OCI-LY1 (cell line): ENCODE measurements at regions not wholly inside any gene's neighbourhood (a gene's known extent, or its start where the extent isn't known, plus 50 kb on each side); places are given as distances from the start of the nearest gene placed in this dataset.
"Not testable (repeated sequence)": the region's sequence is repeated elsewhere in the genome, so short reads cannot be mapped to it uniquely, and the experiment has no call there.

Source experiments
- EZH2 ChIP-seq: fragments of 200-600 bp; sonication (generic), shearing (Covaris generic); IDR thresholded peaks from 2 replicates; pipeline ENCODE4 v1.8.0; 2017; ENCODE audit warnings: borderline replicate concordance, mixed run types, mild to moderate bottlenecking, antibody characterized with exemption, low read length, moderate library complexity, mixed read lengths
- TF ChIP-seq, protein P1 (sequence below): fragments of 200-600 bp; sonication (generic), shearing (Covaris generic); IDR thresholded peaks from 2 replicates; pipeline ENCODE4 v1.5.1; 2017; ENCODE audit warnings: mild to moderate bottlenecking, antibody characterized with exemption, low read length, moderate library complexity, mixed read lengths

DNA sequence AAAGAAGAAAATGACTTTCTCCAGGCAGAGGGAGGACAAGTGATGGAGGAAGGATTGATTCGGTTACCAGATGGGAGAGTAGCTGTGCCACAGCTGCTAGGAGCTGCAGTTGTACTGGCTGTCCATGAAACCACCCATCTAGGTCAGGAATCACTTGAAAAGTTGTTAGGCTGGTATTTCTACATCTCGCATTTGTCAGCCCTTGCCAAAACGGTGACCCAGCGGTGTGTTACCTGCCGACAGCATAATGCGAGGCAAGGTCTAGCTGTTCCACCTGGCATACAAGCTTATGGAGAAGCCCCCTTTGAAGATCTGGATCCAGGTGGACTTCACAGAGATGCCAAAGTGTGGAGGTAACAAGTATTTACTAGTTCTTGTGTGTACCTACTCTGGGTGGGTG is 238.7 kb downstream of the NAP1L3 start:
- TF ChIP-seq, protein P1, sequence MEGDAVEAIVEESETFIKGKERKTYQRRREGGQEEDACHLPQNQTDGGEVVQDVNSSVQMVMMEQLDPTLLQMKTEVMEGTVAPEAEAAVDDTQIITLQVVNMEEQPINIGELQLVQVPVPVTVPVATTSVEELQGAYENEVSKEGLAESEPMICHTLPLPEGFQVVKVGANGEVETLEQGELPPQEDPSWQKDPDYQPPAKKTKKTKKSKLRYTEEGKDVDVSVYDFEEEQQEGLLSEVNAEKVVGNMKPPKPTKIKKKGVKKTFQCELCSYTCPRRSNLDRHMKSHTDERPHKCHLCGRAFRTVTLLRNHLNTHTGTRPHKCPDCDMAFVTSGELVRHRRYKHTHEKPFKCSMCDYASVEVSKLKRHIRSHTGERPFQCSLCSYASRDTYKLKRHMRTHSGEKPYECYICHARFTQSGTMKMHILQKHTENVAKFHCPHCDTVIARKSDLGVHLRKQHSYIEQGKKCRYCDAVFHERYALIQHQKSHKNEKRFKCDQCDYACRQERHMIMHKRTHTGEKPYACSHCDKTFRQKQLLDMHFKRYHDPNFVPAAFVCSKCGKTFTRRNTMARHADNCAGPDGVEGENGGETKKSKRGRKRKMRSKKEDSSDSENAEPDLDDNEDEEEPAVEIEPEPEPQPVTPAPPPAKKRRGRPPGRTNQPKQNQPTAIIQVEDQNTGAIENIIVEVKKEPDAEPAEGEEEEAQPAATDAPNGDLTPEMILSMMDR = not testable (repeated sequence)
- TF ChIP-seq EZH2 = not testable (repeated sequence)
